CD4-positive, alpha-beta T cell treated with Interleukin-4 for 4 hours (primary cell): ENCODE measurements at regions not wholly inside any gene's neighbourhood (a gene's known extent, or its start where the extent isn't known, plus 50 kb on each side); places are given as distances from the start of the nearest gene placed in this dataset.
"Not testable (repeated sequence)": the region's sequence is repeated elsewhere in the genome, so short reads cannot be mapped to it uniquely, and the experiment has no call there.

Source experiments
- DNase-seq: peaks from one replicate; pipeline ENCODE4 v3.0.0-alpha.2; 2020

GRCh38 chr13:111562716-111563115 is 242.3 kb downstream of the TEX29 start:
- DNase-seq = no peak

- DNase-seq = no peak
These were observed 244.2 kb downstream of the TEX29 start for GRCh38 chr13:111564606-111565005.

- no peak for DNase-seq
These were observed 245.0 kb downstream of the TEX29 start for GRCh38 chr13:111565400-111565799.

GRCh38 chr13:111566567-111566966 is 246.1 kb downstream of the TEX29 start:
- no peak for DNase-seq

- no peak for DNase-seq
These were observed 247.2 kb downstream of the TEX29 start for GRCh38 chr13:111567637-111568036.

- DNase-seq = no peak
These were observed 247.8 kb downstream of the TEX29 start for GRCh38 chr13:111568290-111568689.

GRCh38 chr13:111570911-111571310 is 250.5 kb downstream of the TEX29 start:
- no peak for DNase-seq

GRCh38 chr13:111572956-111573761 is 252.7 kb downstream of the TEX29 start:
- DNase-seq = no peak

- DNase-seq = no peak
These were observed 253.4 kb downstream of the TEX29 start for GRCh38 chr13:111573801-111574200.

GRCh38 chr13:111575276-111575675 is 254.8 kb downstream of the TEX29 start:
- DNase-seq = no peak

GRCh38 chr13:111575719-111576118 is 255.3 kb downstream of the TEX29 start:
- no peak for DNase-seq

GRCh38 chr13:111577208-111577828 is 256.9 kb downstream of the TEX29 start:
- DNase-seq = no peak

GRCh38 chr13:111577956-111578605 is 257.6 kb downstream of the TEX29 start:
- no peak for DNase-seq

- no peak for DNase-seq
These were observed 263.7 kb downstream of the TEX29 start for GRCh38 chr13:111584101-111584672.

GRCh38 chr13:111584870-111585269 is 264.4 kb downstream of the TEX29 start:
- no peak for DNase-seq

- no peak for DNase-seq
These were observed 265.8 kb downstream of the TEX29 start for GRCh38 chr13:111586291-111586690.

GRCh38 chr13:111587249-111587648 is 266.8 kb downstream of the TEX29 start:
- DNase-seq = no peak

GRCh38 chr13:111589321-111589720 is 268.9 kb downstream of the TEX29 start:
- DNase-seq = no peak

- DNase-seq = no peak
These were observed 269.6 kb downstream of the TEX29 start for GRCh38 chr13:111589992-111590391.

- DNase-seq = no peak
These were observed 270.4 kb downstream of the TEX29 start for GRCh38 chr13:111590796-111591195.

- DNase-seq = not testable (repeated sequence)
These were observed 273.0 kb downstream of the TEX29 start for GRCh38 chr13:111593490-111593889.

- DNase-seq = no peak
These were observed 274.2 kb downstream of the TEX29 start for GRCh38 chr13:111594606-111595005.

- no peak for DNase-seq
These were observed 274.8 kb downstream of the TEX29 start for GRCh38 chr13:111595276-111595675.

- DNase-seq = no peak
These were observed 275.3 kb downstream of the TEX29 start for GRCh38 chr13:111595791-111596190.
